ENCODE measurements at regions not wholly inside any gene's neighbourhood (a gene's known extent, or its start where the extent isn't known, plus 50 kb on each side); places are given as distances from the start of the nearest gene placed in this dataset.
"Not testable (repeated sequence)": the region's sequence is repeated elsewhere in the genome, so short reads cannot be mapped to it uniquely, and the experiment has no call there.

GRCh38 chr15:79540551-79540950, 108.4 kb downstream of the MINAR1 start:
- no peak for DNase-seq

GRCh38 chr15:79541196-79541595, 109.1 kb downstream of the MINAR1 start:
- DNase-seq, result no peak

- DNase-seq, result no peak
Observed at GRCh38 chr15:79543097-79543496, 111.0 kb downstream of the MINAR1 start.

GRCh38 chr15:79549196-79549595, 117.1 kb downstream of the MINAR1 start:
- no peak for DNase-seq

- no peak for DNase-seq
Observed at GRCh38 chr15:79560384-79560783, 128.2 kb downstream of the MINAR1 start.

GRCh38 chr15:79561982-79562381, 129.8 kb downstream of the MINAR1 start:
- no peak for DNase-seq

- DNase-seq, result no peak
Observed at GRCh38 chr15:79562403-79562815, 130.3 kb downstream of the MINAR1 start.

GRCh38 chr15:79562899-79563298, 130.8 kb downstream of the MINAR1 start:
- DNase-seq, result no peak

GRCh38 chr15:79570004-79570403, 137.9 kb downstream of the MINAR1 start:
- no peak for DNase-seq

- DNase-seq, result no peak
Observed at GRCh38 chr15:79572691-79573404, 140.7 kb downstream of the MINAR1 start.

GRCh38 chr15:79574431-79575273, 142.5 kb downstream of the MINAR1 start:
- not testable (repeated sequence) for DNase-seq

- no peak for DNase-seq
Observed at GRCh38 chr15:79582650-79583049, 150.5 kb downstream of the MINAR1 start.

- DNase-seq, result no peak
Observed at GRCh38 chr15:79592126-79592525, 160.0 kb downstream of the MINAR1 start.

GRCh38 chr15:79593119-79593869, 161.2 kb downstream of the MINAR1 start:
- no peak for DNase-seq

- no peak for DNase-seq
Observed at GRCh38 chr15:79595306-79595705, 163.2 kb downstream of the MINAR1 start.

GRCh38 chr15:79595995-79596622, 164.0 kb downstream of the MINAR1 start:
- peak; percentile 72 for DNase-seq

- DNase-seq, result no peak
Observed at GRCh38 chr15:79598639-79599038, 166.5 kb downstream of the MINAR1 start.

GRCh38 chr15:79601405-79602086, 169.4 kb downstream of the MINAR1 start:
- no peak for DNase-seq

GRCh38 chr15:79602180-79602579, 170.0 kb downstream of the MINAR1 start:
- no peak for DNase-seq

- DNase-seq, result no peak
Observed at GRCh38 chr15:79602731-79603130, 170.6 kb downstream of the MINAR1 start.

- DNase-seq, result no peak
Observed at GRCh38 chr15:79606831-79607355, 174.8 kb downstream of the MINAR1 start.

Data from NCI-H1694 treated with DMSO at 0.1 percent for 48 hours (cell line).